H1 (cell line): ENCODE measurements at regions not wholly inside any gene's neighbourhood (a gene's known extent, or its start where the extent isn't known, plus 50 kb on each side); places are given as distances from the start of the nearest gene placed in this dataset.

Experiments used
- CTCF ChIA-PET: fragments of 300-600 bp; sonication (Branson Sonifier 250); formaldehyde crosslinking; loops from one replicate; lab custom pipeline; 2021; ENCODE audit not compliant: partially characterized antibody; lab: Charles Lee
- POLR2A ChIA-PET: fragments of 300-600 bp; sonication (Branson Sonifier 250); formaldehyde crosslinking; loops from one replicate; lab custom pipeline; 2021; ENCODE audit warnings: inconsistent platforms; ENCODE audit not compliant: partially characterized antibody; lab: Charles Lee
- DNase-seq, 2 experiments: peaks; one replicate each; pipeline versions ENCODE4 v3.0.0 to v3.0.0-alpha.2; 2010 to 2022; ENCODE audit warnings: low spot score in 2 of 2, low read depth in 1 of 2, mixed read lengths in 1 of 2
- FAIRE-seq: peaks from 2 replicates; lab custom pipeline; 2011; peaks lifted over from hg19 to GRCh38; lab: Jason Lieb, UNC
- H2AFZ ChIP-seq: 2 replicates; pipeline ENCODE4 v1.8.1; 2012; ENCODE audit warnings: low read length, inconsistent platforms
- H2AK5ac ChIP-seq: 2 replicates; pipeline ENCODE4 v1.6.1; 2013; ENCODE audit warnings: low read depth, low read length
- H2BK120ac ChIP-seq: replicated peaks from 2 replicates; pipeline ENCODE3; 2013; ENCODE audit warnings: low read depth, low read length, inconsistent platforms
- H2BK12ac ChIP-seq: 2 replicates; pipeline ENCODE4 v1.6.1; 2013; ENCODE audit warnings: low read depth, low read length
- H2BK15ac ChIP-seq: 2 replicates; pipeline ENCODE4 v1.6.1; 2013; ENCODE audit warnings: low read length
- H2BK20ac ChIP-seq: 2 replicates; pipeline ENCODE4 v1.6.1; 2013; ENCODE audit warnings: low read length
- H2BK5ac ChIP-seq: 2 replicates; pipeline ENCODE4 v1.6.1; 2013; ENCODE audit warnings: low read depth, low read length
- H3K14ac ChIP-seq: 2 replicates; pipeline ENCODE4 v1.6.1; 2013; ENCODE audit warnings: inconsistent platforms; ENCODE audit not compliant: insufficient read length
- H3K18ac ChIP-seq: 2 replicates; pipeline ENCODE4 v1.6.1; 2013; ENCODE audit warnings: low read length; ENCODE audit errors: extremely low read depth
- H3K23ac ChIP-seq: 2 replicates; pipeline ENCODE4 v1.6.1; 2013; ENCODE audit warnings: inconsistent platforms; ENCODE audit not compliant: insufficient read length
- H3K23me2 ChIP-seq: 2 replicates; pipeline ENCODE4 v1.6.1; 2013; ENCODE audit warnings: low read depth, low read length
- H3K27ac ChIP-seq: 2 replicates; pipeline ENCODE4 v1.6.1; 2011; ENCODE audit warnings: low read depth, low read length, inconsistent platforms
- H3K27me3 ChIP-seq, 4 experiments: replicated peaks in 1 of 4; 1 replicate in 1 of 4; 2 replicates in 3 of 4; pipeline versions ENCODE4 v1.6.1 to v1.8.1; 2011 to 2013; ENCODE audit warnings: low read length in 3 of 4, mild to moderate bottlenecking in 3 of 4, inconsistent platforms in 2 of 4, mixed read lengths in 2 of 4, moderate library complexity in 1 of 4; ENCODE audit not compliant: control insufficient read depth in 3 of 4, insufficient read depth in 3 of 4; ENCODE audit errors: extremely low read depth in 1 of 4
- H3K36me3 ChIP-seq, 4 experiments: 2 replicates each; pipeline versions ENCODE4 v1.6.1 to v1.8.1; 2011 to 2013; ENCODE audit warnings: mild to moderate bottlenecking in 4 of 4, low read length in 3 of 4, moderate library complexity in 2 of 4, control low read depth in 1 of 4, inconsistent platforms in 1 of 4; ENCODE audit not compliant: insufficient read depth in 4 of 4, control insufficient read depth in 2 of 4
- H3K4ac ChIP-seq: replicated peaks from 2 replicates; pipeline ENCODE3; 2013; ENCODE audit warnings: low read length, low read depth, mixed read lengths, inconsistent platforms; ENCODE audit not compliant: insufficient read length
- H3K4me1 ChIP-seq, 4 experiments: replicated peaks in 1 of 4; 1 replicate in 1 of 4; 2 replicates in 3 of 4; pipeline versions ENCODE4 v1.6.1 to v1.8.1; 2011 to 2013; ENCODE audit warnings: low read length in 3 of 4, inconsistent platforms in 2 of 4, mixed read lengths in 1 of 4; ENCODE audit not compliant: insufficient read depth in 4 of 4, control insufficient read depth in 3 of 4
- H3K4me2 ChIP-seq, 2 experiments: 2 replicates each; pipeline versions ENCODE4 v1.6.1 to v1.8.1; 2011 to 2013; ENCODE audit warnings: low read depth in 2 of 2, low read length in 2 of 2, control low read depth in 1 of 2, inconsistent platforms in 1 of 2, mild to moderate bottlenecking in 1 of 2; ENCODE audit not compliant: insufficient read depth in 1 of 2
- H3K4me3 ChIP-seq, 4 experiments: fragments of 200-600, 300-600 bp in 1 of 4; sonication (generic), shearing (Covaris generic), sonication (Bioruptor Twin) in 1 of 4; 2 replicates each; pipeline versions ENCODE4 v1.5.1 to v1.8.1; 2011 to 2016; ENCODE audit warnings: low read length in 4 of 4, low read depth in 3 of 4, control low read depth in 2 of 4, inconsistent platforms in 2 of 4, mild to moderate bottlenecking in 2 of 4, mixed read lengths in 1 of 4, moderate library complexity in 1 of 4; ENCODE audit not compliant: insufficient read depth in 2 of 4; ENCODE audit errors: extremely low read depth in 1 of 4
- H3K56ac ChIP-seq: replicated peaks from 2 replicates; pipeline ENCODE3; 2013; ENCODE audit warnings: low read depth, mild to moderate bottlenecking, mixed read lengths, low read length, inconsistent platforms; ENCODE audit not compliant: insufficient read length
- H3K79me1 ChIP-seq: 2 replicates; pipeline ENCODE4 v1.6.1; 2013; ENCODE audit warnings: low read depth, low read length, control low read depth
- H3K79me2 ChIP-seq, 2 experiments: 2 replicates each; pipeline versions ENCODE4 v1.6.1 to v1.8.1; 2012 to 2013; ENCODE audit warnings: low read length in 2 of 2, mild to moderate bottlenecking in 2 of 2, inconsistent platforms in 1 of 2; ENCODE audit not compliant: insufficient read depth in 2 of 2, control insufficient read depth in 1 of 2
- H3K9ac ChIP-seq, 4 experiments: replicated peaks in 1 of 4; 1 replicate in 1 of 4; 2 replicates in 3 of 4; pipeline versions ENCODE4 v1.6.1 to v1.8.1; 2011 to 2013; ENCODE audit warnings: low read depth in 3 of 4, low read length in 3 of 4, control low read depth in 2 of 4, mild to moderate bottlenecking in 2 of 4, moderate library complexity in 2 of 4, inconsistent platforms in 1 of 4; ENCODE audit errors: extremely low read depth in 1 of 4
- H3K9me3 ChIP-seq, 2 experiments: 2 replicates each; pipeline versions ENCODE4 v1.6.1 to v1.8.1; 2012 to 2013; ENCODE audit warnings: mild to moderate bottlenecking in 2 of 2, moderate library complexity in 2 of 2, control low read depth in 1 of 2, inconsistent platforms in 1 of 2, low read depth in 1 of 2, low read length in 1 of 2, mixed read lengths in 1 of 2; ENCODE audit not compliant: insufficient read depth in 2 of 2
- H4K20me1 ChIP-seq, 2 experiments: replicated peaks in 1 of 2; 2 replicates each; pipeline versions ENCODE3 to v1.8.1; 2011 to 2013; ENCODE audit warnings: inconsistent platforms in 2 of 2, low read length in 2 of 2, mild to moderate bottlenecking in 1 of 2; ENCODE audit not compliant: insufficient read depth in 2 of 2, control insufficient read depth in 1 of 2
- H4K5ac ChIP-seq: 2 replicates; pipeline ENCODE4 v1.6.1; 2013; ENCODE audit warnings: low read length, low read depth, mixed read lengths, inconsistent platforms; ENCODE audit not compliant: insufficient read length
- H4K8ac ChIP-seq: 2 replicates; pipeline ENCODE4 v1.8.0; 2013; ENCODE audit warnings: mild to moderate bottlenecking, moderate library complexity, low read length, inconsistent platforms; ENCODE audit not compliant: insufficient read depth; ENCODE audit errors: extremely low read depth
- H4K91ac ChIP-seq: replicated peaks from 2 replicates; pipeline ENCODE3; 2013; ENCODE audit warnings: low read length, mixed read lengths, inconsistent platforms; ENCODE audit not compliant: insufficient read length
- CHD1 ChIP-seq: IDR thresholded peaks from 2 replicates; pipeline ENCODE4 v1.6.1; 2012; ENCODE audit warnings: low read depth, low read length, improper control_type of control experiment
- CREB1 ChIP-seq: IDR thresholded peaks from 2 replicates; pipeline ENCODE4 v1.6.1; 2012; ENCODE audit warnings: inconsistent platforms
- FOSL1 ChIP-seq: IDR thresholded peaks from 2 replicates; pipeline ENCODE4 v1.6.1; 2011; ENCODE audit warnings: mild to moderate bottlenecking, low read depth, low read length, moderate library complexity; ENCODE audit not compliant: insufficient read depth
- JUND ChIP-seq: IDR thresholded peaks from 2 replicates; pipeline ENCODE4 v1.6.1; 2011; ENCODE audit warnings: mild to moderate bottlenecking, improper control_type of control experiment, low read length
- KDM1A ChIP-seq: fragments of 200-600, 300-600 bp; sonication (generic); IDR thresholded peaks from 2 replicates; pipeline ENCODE4 v1.7.1; 2016; ENCODE audit warnings: mild to moderate bottlenecking, low read length, borderline replicate concordance
- KDM5A ChIP-seq: fragments of 200-600 bp; IDR thresholded peaks from 2 replicates; pipeline ENCODE4 v1.7.1; 2012; ENCODE audit warnings: mild to moderate bottlenecking, low read length, inconsistent platforms, mixed read lengths
- POLR2AphosphoS5 ChIP-seq: IDR thresholded peaks from 2 replicates; pipeline ENCODE4 v1.6.1; 2011; ENCODE audit warnings: low read depth, low read length
- SP2 ChIP-seq: IDR thresholded peaks from 2 replicates; pipeline ENCODE4 v1.6.1; 2012; ENCODE audit warnings: mild to moderate bottlenecking, low read length, inconsistent platforms
- TEAD4 ChIP-seq: IDR thresholded peaks from 2 replicates; pipeline ENCODE4 v1.6.1; 2012; ENCODE audit warnings: low read depth, low read length, inconsistent platforms, mixed read lengths
- YY1 ChIP-seq: IDR thresholded peaks from 2 replicates; pipeline ENCODE4 v1.6.1; 2011; ENCODE audit warnings: low read depth, mild to moderate bottlenecking, low read length
- WGBS, 2 experiments: shearing (Covaris generic) in 1 of 2; methylation state at CpG; one replicate each; pipeline versions ENCODE4 v1.1.6 to v1.1.7; 2013 to 2015; ENCODE audit warnings: low lambda C conversion rate in 2 of 2, mixed read lengths in 2 of 2, inconsistent platforms in 1 of 2, low coverage in 1 of 2, missing lambda C conversion rate in 1 of 2; ENCODE audit not compliant: insufficient replicate concordance in 2 of 2, insufficient coverage in 1 of 2, insufficient read length in 1 of 2; ENCODE audit errors: extremely low coverage in 1 of 2, missing lambda C conversion rate in 1 of 2; 5-methylcytosine and 5-hydroxymethylcytosine counted together
- TF ChIP-seq, protein P1 (sequence below): IDR thresholded peaks from 2 replicates; pipeline ENCODE4 v1.6.1; 2012; ENCODE audit warnings: low read length, inconsistent platforms

- Histone ChIP-seq H2AFZ (no peak overlapping the region), H3K4me2 (no peak overlapping the region), H3K4ac (no peak overlapping the region), H3K18ac (no peak overlapping the region), H3K27ac (no peak overlapping the region), H3K9ac (no peak overlapping the region), H3K4me1 (peaks cover 0 to 2% (median 0%) of the 10 kb centered on the region in 4 experiments; a peak in 1 of 7 replicates), H3K36me3 (no peaks in the 10 kb centered on the region), H3K79me1 (no peaks in the 10 kb centered on the region; the same call in 1 of the 2 replicates), H3K4me3 (no peak overlapping the region), H2BK12ac (no peak overlapping the region), H2BK15ac (no peak overlapping the region), H3K27me3 (no peaks in the 10 kb centered on the region), H2BK20ac (no peak overlapping the region), H3K56ac (no peak overlapping the region), H4K20me1 (no peaks in the 10 kb centered on the region), H3K79me2 (peaks cover 0 to 2% of the 10 kb centered on the region in 2 experiments; a peak in 2 of 4 replicates), H3K9me3 (peaks cover 0 to 8% of the 10 kb centered on the region in 2 experiments; a peak in 2 of 4 replicates), H4K8ac (no peak overlapping the region), H3K23me2 (no peaks in the 10 kb centered on the region), H3K23ac (no peak overlapping the region), H2BK5ac (no peak overlapping the region), H4K5ac (no peak overlapping the region), H3K14ac (no peak overlapping the region), H2AK5ac (no peak overlapping the region; the same call in 1 of the 2 replicates), H2BK120ac (no peak overlapping the region), H4K91ac (no peak overlapping the region)
- CTCF ChIA-PET, result interaction anchor here (0.9 to 1.1 kb wide), 2 partner anchors 42 to 65 kb away, joined by 3 read pairs; no protein-coding TSS in a partner anchor
- POLR2A ChIA-PET, result interaction anchor here (1.3 kb wide), 1 partner anchor 59 kb away, joined by 3 read pairs; no protein-coding TSS in a partner anchor
- WGBS, 2 experiments, result 93% methylated on average over 7 of the region's 7 CpGs; no CpG with 5 or more reads in 1 of the 2 experiments
- no peak for DNase-seq
- FAIRE-seq, result no peak
- TF ChIP-seq JUND (no peak), SP2 (no peak), CREB1 (no peak), CHD1 (no peak), FOSL1 (no peak), POLR2AphosphoS5 (no peak), TEAD4 (no peak), KDM1A (no peak), YY1 (no peak), KDM5A (no peak)
- TF ChIP-seq, protein P1, sequence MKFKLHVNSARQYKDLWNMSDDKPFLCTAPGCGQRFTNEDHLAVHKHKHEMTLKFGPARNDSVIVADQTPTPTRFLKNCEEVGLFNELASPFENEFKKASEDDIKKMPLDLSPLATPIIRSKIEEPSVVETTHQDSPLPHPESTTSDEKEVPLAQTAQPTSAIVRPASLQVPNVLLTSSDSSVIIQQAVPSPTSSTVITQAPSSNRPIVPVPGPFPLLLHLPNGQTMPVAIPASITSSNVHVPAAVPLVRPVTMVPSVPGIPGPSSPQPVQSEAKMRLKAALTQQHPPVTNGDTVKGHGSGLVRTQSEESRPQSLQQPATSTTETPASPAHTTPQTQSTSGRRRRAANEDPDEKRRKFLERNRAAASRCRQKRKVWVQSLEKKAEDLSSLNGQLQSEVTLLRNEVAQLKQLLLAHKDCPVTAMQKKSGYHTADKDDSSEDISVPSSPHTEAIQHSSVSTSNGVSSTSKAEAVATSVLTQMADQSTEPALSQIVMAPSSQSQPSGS, result no peak
Measured at GRCh38 chr10:60703266-60704041, 74.8 kb upstream of the CDK1 start.
